ENCODE measurements at regions not wholly inside any gene's neighbourhood (a gene's known extent, or its start where the extent isn't known, plus 50 kb on each side); places are given as distances from the start of the nearest gene placed in this dataset.

GRCh38 chr2:174682578-174683391 lies 81.5 kb downstream of the CHRNA1 start:
- H3K27ac ChIP-seq = no peak overlapping the region
- DNase-seq = peak; percentile 60

GRCh38 chr2:174682007-174682577 lies 82.2 kb downstream of the CHRNA1 start:
- peaks cover 17% of the 10 kb centered on the region for H3K27me3 ChIP-seq (ENCODE audit: insufficient read depth, low read depth, severe bottlenecking)
- no peak overlapping the region for H3K27ac ChIP-seq
- no peaks in the 10 kb centered on the region for H3K9me3 ChIP-seq (ENCODE audit: severe bottlenecking)
- peak; percentile 12 for DNase-seq
- no peaks in the 10 kb centered on the region for H3K36me3 ChIP-seq
- no peak for TF ChIP-seq CTCF (IDR thresholded peaks at IDR 0.05; ENCODE audit: low read depth, low read length)
- peak overlapping the region; percentile 75 for H3K4me3 ChIP-seq (ENCODE audit: low read depth, low read length)

More at GRCh38 chr2:174682578-174683391, 81.5 kb downstream of the CHRNA1 start:
- TF ChIP-seq CTCF (IDR thresholded peaks at IDR 0.05; ENCODE audit: low read depth, low read length) = no peak
- no peaks in the 10 kb centered on the region for H3K9me3 ChIP-seq (ENCODE audit: severe bottlenecking)
- no peaks in the 10 kb centered on the region for H3K36me3 ChIP-seq
- peaks cover 17% of the 10 kb centered on the region for H3K27me3 ChIP-seq (ENCODE audit: insufficient read depth, low read depth, severe bottlenecking)
- H3K4me3 ChIP-seq (ENCODE audit: low read depth, low read length) = peak overlapping the region; percentile 75

- Histone ChIP-seq H3K36me3 (no peaks in the 10 kb centered on the region), H3K9me3 (ENCODE audit: severe bottlenecking) (no peaks in the 10 kb centered on the region), H3K27me3 (ENCODE audit: insufficient read depth, low read depth, severe bottlenecking) (peaks cover 17% of the 10 kb centered on the region), H3K27ac (no peak overlapping the region), H3K4me3 (ENCODE audit: low read depth, low read length) (peak overlapping the region; percentile 75)
- no peak for TF ChIP-seq CTCF (IDR thresholded peaks at IDR 0.05; ENCODE audit: low read depth, low read length)
- peak; percentile 37 for DNase-seq
These were observed 82.9 kb downstream of the CHRNA1 start for GRCh38 chr2:174681099-174682006.

- no peaks in the 10 kb centered on the region for H3K36me3 ChIP-seq
- no peaks in the 10 kb centered on the region for H3K9me3 ChIP-seq (ENCODE audit: severe bottlenecking)
- peaks cover 17% of the 10 kb centered on the region for H3K27me3 ChIP-seq (ENCODE audit: insufficient read depth, low read depth, severe bottlenecking)
- no peak for TF ChIP-seq CTCF (IDR thresholded peaks at IDR 0.05; ENCODE audit: low read depth, low read length)
- H3K27ac ChIP-seq = no peak overlapping the region
- no peak for DNase-seq
- H3K4me3 ChIP-seq (ENCODE audit: low read depth, low read length) = no peak overlapping the region
These were observed 82.6 kb upstream of the WIPF1 start for GRCh38 chr2:174680221-174680620.

GRCh38 chr2:174678395-174678794 lies 80.8 kb upstream of the WIPF1 start:
- Histone ChIP-seq H3K36me3 (no peaks in the 10 kb centered on the region), H3K27me3 (ENCODE audit: insufficient read depth, low read depth, severe bottlenecking) (peaks cover 5% of the 10 kb centered on the region), H3K9me3 (ENCODE audit: severe bottlenecking) (no peaks in the 10 kb centered on the region), H3K4me3 (ENCODE audit: low read depth, low read length) (no peak overlapping the region), H3K27ac (no peak overlapping the region)
- DNase-seq = no peak
- no peak for TF ChIP-seq CTCF (IDR thresholded peaks at IDR 0.05; ENCODE audit: low read depth, low read length)
